ENCODE measurements at regions not wholly inside any gene's neighbourhood (a gene's known extent, or its start where the extent isn't known, plus 50 kb on each side); places are given as distances from the start of the nearest gene placed in this dataset.

DNA sequence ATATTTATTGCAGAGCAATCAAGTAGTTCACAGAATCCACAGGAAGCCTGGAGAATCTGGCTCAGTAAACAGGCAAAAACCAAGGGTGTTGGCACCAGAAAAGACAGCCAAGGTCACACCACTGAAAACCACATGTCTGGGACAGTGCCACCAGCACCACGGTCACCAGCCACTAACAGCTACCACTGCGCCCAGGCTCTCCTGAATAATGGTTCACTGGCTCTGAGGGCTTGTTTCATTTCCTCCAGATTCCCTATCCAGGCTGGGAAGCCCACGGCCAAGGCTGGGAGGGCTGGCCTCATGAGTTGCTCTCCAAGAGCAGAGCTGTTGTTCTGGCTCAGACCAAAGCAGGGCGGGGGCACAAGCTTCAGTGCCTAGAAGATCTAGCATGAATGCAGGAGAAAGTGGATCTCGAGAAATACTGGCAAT lies 54.5 kb upstream of the PTGFRN start:
- Mint-ChIP-seq H3K27me3 (ENCODE audit: low read depth) (no peaks in the 10 kb centered on the region), H3K27ac (peak overlapping the region; percentile 88), H3K4me3 (no peak overlapping the region), H3K4me1 (peaks cover 53% of the 10 kb centered on the region), H3K9me3 (peaks cover 4% of the 10 kb centered on the region), H3K36me3 (no peaks in the 10 kb centered on the region)
- no peak for TF ChIP-seq CTCF (IDR thresholded peaks at IDR 0.05; ENCODE audit: unreplicated experiment)
- DNase-seq (ENCODE audit: low spot score in 2 of 2, unreplicated experiment in 2 of 2), result no peak

DNA sequence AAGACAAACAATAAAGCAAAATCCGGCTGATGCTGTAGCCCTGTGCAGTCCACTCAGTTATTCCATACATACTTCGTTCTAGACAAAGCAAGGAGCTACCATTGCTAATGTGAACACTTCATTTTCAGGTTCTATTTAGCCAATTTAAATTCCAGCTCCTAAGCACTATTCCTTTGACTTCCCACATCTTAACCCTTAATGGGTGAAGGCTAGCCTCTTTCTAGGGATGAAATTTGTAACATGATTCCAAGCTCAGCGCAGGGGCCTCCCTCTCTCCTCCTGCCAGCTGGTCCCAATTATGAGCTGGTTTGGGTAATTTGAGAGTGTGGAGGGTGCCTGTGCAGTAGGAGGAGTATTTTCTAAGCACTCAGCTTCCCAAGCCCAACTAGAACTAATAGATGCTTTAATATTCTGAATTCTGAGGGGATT lies 53.9 kb upstream of the PTGFRN start:
- peak in 1 of 2 experiments; percentile 43 for DNase-seq (ENCODE audit: low spot score in 2 of 2, unreplicated experiment in 2 of 2)
- H3K9me3 Mint-ChIP-seq, result peaks cover 4% of the 10 kb centered on the region
- no peak for TF ChIP-seq CTCF (IDR thresholded peaks at IDR 0.05; ENCODE audit: unreplicated experiment)
- H3K27ac Mint-ChIP-seq, result peak overlapping the region; percentile 94
- no peaks in the 10 kb centered on the region for H3K36me3 Mint-ChIP-seq
- no peaks in the 10 kb centered on the region for H3K27me3 Mint-ChIP-seq (ENCODE audit: low read depth)
- H3K4me3 Mint-ChIP-seq, result no peak overlapping the region
- peaks cover 57% of the 10 kb centered on the region for H3K4me1 Mint-ChIP-seq

GRCh38 chr1:116856312-116856711 lies 53.4 kb upstream of the PTGFRN start:
- Mint-ChIP-seq H3K4me1 (peaks cover 57% of the 10 kb centered on the region), H3K4me3 (no peak overlapping the region), H3K27me3 (ENCODE audit: low read depth) (no peaks in the 10 kb centered on the region), H3K36me3 (no peaks in the 10 kb centered on the region), H3K9me3 (peaks cover 4% of the 10 kb centered on the region), H3K27ac (peak overlapping the region; percentile 94)
- no peak for DNase-seq (ENCODE audit: low spot score in 2 of 2, unreplicated experiment in 2 of 2)
- no peak for TF ChIP-seq CTCF (IDR thresholded peaks at IDR 0.05; ENCODE audit: unreplicated experiment)

GRCh38 chr1:116857092-116857491 lies 52.6 kb upstream of the PTGFRN start:
- peaks cover 57% of the 10 kb centered on the region for H3K4me1 Mint-ChIP-seq
- DNase-seq (ENCODE audit: low spot score in 2 of 2, unreplicated experiment in 2 of 2), result no peak
- no peaks in the 10 kb centered on the region for H3K9me3 Mint-ChIP-seq

More at GRCh38 chr1:116857092-116857491, 52.6 kb upstream of the PTGFRN start:
- H3K4me3 Mint-ChIP-seq, result no peak overlapping the region
- TF ChIP-seq CTCF (IDR thresholded peaks at IDR 0.05; ENCODE audit: unreplicated experiment), result no peak
- no peaks in the 10 kb centered on the region for H3K36me3 Mint-ChIP-seq
- H3K27ac Mint-ChIP-seq, result peak overlapping the region; percentile 50
- no peaks in the 10 kb centered on the region for H3K27me3 Mint-ChIP-seq (ENCODE audit: low read depth)
